NCI-H1417 treated with DMSO at 0.1 percent for 48 hours (cell line): ENCODE measurements at regions not wholly inside any gene's neighbourhood (a gene's known extent, or its start where the extent isn't known, plus 50 kb on each side); places are given as distances from the start of the nearest gene placed in this dataset.

Source experiments
- DNase-seq: peaks from one replicate; lab custom pipeline; 2025; lab: John Stamatoyannopoulos, UW

DNA sequence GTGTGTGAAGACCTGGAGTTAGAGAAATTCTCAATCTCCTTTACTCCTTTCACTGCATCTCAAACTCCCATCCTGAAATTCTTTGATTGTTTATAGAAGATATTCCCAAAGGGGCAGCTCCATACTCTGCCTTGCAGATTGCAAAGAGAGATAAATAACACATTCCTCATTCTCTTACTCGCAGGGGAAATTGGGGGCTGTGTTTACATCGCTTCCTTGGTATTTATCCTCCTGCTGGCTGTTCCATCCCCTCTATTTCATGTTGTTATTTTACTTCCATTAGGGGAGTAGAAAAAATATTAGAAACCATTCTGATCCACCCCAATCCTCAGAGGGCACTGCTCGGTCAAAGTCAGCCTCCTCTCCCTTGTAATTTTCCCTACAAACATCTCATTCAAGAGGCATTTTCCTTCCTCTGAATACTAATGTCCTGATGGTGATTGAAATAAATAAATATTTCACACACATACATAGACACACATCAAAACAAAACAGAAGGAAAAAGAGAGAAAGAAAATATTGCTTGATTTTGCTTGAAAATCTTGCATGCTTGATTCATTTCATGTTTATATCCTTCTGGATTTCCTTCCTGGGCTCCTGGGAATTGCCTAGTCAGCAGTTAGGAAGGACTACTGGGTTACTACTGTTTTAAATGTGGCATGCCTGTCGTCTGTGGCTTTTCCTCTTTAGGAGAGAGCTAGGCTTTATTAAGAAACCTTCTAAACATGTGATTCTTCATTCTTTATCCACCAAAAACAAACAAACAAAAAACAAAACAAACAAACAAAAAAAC, 420.1 kb upstream of the PAPPA start:
- no peak for DNase-seq

GRCh38 chr9:115739096-115739875, 414.3 kb upstream of the PAPPA start:
- DNase-seq: no peak

GRCh38 chr9:115740986-115741385, 412.6 kb upstream of the PAPPA start:
- no peak for DNase-seq

DNA sequence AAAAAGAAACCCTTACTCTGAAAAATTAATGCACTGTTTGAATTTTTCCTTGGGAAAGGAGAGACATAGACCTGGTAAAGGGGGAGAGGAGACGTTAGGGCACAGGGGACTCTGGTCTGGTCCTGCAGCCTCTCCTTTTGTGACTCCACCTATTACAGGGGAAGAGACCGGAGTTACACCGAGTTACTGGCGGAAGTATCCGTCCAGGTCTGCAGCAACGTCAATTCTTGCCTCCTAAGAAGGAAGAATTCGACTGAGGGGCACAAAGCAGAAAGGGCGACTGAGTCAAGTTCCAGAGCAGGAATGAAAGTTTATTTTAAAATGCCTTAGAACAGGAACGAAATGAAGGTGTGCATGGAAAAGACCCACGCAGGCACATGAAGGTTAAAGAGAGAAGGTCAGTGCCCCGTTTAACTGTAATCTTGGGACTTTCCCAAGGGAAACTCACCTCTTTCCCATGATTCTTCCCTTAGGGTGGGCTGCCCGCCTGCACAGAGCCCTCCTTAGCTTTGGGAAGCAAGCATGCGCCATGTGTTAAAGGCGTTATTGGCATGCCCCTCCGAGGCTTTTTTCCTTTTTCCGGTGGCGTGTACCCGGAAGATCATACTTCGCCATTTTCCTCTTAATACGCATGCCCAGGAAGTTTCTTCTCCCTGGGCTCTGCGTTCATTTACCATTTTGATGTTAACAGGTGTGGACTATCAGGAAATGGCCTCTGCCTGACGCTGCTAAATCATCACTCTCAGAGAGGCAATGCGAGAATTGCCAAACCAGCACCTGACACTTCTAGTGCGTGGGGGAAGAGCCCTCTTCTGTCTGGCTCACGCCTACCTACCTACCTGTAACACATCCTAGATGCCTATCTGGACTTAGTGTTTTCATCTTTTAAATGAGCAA, 409.6 kb upstream of the PAPPA start:
- no peak for DNase-seq

GRCh38 chr9:115746496-115746895, 407.1 kb upstream of the PAPPA start:
- DNase-seq: no peak

- no peak for DNase-seq
Measured at GRCh38 chr9:115747731-115748130, 405.9 kb upstream of the PAPPA start.

GRCh38 chr9:115756736-115757135, 396.9 kb upstream of the PAPPA start:
- no peak for DNase-seq

DNA sequence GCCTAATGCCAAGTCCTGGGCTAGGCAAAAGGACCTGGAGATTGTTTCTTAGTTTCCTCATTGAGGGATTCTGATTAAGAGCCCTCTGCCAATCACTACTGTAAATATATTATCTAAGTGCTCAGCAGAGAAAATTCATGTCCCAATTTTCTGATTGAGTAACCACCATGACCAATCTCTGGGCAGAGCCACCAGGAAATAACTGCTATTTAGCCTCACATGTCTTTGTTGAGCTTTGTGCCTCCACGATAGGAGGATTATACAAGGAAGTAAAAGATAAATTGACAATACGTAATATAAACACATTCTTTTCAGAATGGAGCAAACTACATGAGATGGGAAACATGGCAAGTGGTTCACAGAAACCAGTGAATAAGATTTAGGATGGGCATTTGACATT, 396.1 kb upstream of the PAPPA start:
- DNase-seq: no peak

DNA sequence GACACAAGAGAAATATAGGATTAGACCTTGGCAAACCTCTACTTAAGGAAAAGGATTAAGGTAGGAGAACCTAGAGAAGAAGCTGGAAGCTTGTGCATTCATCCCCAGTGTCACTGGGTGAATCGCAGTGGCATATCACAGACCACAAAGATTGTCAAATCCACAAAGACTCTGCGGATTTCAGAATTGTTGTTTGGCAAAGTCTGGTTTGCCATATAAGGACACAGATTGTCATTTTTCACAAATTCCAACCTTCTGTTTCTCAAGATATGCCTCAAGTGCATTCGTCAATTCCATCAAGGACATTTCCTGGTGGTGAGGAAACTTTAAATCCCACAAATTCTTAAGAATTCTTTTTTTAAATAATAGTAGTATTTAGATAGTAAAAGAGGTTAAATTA, 395.1 kb upstream of the PAPPA start:
- no peak for DNase-seq

GRCh38 chr9:115759426-115759825, 394.2 kb upstream of the PAPPA start:
- DNase-seq: no peak

DNA sequence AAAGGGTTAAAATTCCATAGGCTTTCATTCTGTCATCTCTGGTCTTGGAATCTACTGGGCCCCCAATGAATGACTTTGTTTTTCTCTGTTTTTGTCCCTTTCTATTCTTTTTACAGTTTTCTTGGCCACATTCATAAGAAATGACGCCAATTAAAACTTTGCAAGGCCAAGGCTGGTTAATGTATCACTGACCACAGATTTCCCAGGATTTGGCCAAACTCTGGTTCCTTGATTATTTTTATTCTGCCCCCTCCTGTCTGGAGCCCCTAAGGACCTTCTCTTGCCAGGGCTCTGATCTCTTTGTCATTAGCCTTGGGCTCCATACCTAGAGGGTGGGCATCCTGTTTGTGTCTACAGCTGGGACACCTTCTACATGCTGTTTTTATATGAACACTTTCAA, 388.9 kb upstream of the PAPPA start:
- DNase-seq: no peak

DNA sequence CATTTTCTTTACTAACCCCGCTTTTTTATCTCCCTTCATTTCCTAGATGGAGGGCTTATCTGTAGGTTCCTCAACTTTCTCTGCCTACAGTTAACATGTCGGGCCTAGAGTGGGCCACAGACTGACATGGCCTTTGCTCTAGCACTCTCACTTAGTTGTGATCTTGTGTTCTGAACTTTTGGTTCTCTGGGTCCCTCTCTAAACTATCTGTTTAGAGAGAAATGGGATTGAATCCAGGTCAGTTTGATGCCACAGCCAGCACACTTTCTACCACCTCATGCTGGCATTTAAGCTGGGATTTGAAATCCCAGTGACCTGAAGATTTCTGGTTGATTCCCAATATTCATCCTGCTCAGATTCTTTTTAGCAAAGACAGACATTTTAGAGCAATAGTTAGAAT, 388.5 kb upstream of the PAPPA start:
- DNase-seq: no peak

DNA sequence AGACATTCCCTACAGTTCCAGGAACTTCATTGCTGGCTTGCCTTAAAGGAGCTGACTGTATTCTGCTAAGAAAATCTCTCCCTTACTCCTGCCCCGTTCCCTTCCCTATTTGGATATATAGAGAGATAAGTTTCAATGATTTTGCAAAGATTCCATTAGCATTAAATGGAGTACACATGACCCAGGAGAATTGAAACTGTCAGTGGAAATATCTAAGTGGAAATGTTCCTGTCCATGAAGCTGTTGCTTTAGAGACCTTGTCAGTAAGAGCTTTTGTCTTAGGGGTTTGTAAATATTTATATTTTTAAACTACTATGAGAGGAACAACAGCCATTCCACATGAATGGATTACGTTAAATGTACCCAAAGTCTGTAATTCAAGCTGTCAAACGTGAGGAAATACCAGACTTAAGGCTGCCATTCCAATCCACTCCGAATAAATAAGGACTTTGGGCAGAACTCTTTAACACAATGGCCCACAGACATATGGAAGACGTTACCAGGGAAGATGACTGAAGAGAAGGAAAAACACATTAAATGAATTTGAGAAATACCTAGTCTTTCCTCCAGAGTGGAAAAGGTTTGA, 387.1 kb upstream of the PAPPA start:
- DNase-seq: no peak

DNA sequence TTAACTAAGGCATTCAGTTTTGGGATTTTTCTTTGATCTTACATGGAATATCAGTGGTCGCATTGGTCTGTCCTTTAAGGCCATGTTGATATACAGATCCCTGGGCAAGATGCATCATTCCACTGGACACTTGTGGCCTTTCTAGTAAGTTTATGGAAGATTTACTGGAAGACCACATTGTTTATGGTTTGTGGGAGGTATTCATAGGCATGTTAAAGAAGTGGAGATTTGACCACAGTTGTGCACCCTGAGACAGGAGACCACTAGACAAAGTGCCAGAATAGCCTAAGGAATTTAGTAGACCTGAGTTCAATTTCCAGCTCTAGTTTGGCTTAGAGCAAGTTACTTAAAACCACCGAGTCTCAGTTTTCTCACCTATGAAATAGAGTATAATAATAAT, 383.1 kb upstream of the PAPPA start:
- no peak for DNase-seq

DNA sequence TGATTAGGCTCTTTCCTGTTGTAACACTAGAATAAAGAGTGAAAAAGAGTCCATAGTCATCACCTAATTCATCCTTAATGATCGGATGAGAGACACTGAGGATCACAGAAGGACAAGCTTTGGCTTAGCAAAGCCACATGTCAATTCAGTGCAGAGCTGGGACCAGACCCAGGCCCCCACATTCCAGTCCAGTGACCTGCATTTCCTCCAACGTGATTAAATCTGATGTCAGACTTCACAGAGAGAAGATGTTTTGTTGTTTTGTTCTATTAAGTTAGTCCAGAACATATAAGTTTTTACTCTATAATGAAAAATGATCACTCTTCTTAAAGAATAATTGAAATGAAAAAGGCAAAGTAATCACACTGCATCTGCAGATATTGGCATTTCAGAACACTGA, 377.9 kb upstream of the PAPPA start:
- DNase-seq: no peak

- DNase-seq: no peak
Measured at GRCh38 chr9:115777610-115778009, 376.0 kb upstream of the PAPPA start.

- no peak for DNase-seq
Measured at GRCh38 chr9:115781070-115781736, 372.4 kb upstream of the PAPPA start.

DNA sequence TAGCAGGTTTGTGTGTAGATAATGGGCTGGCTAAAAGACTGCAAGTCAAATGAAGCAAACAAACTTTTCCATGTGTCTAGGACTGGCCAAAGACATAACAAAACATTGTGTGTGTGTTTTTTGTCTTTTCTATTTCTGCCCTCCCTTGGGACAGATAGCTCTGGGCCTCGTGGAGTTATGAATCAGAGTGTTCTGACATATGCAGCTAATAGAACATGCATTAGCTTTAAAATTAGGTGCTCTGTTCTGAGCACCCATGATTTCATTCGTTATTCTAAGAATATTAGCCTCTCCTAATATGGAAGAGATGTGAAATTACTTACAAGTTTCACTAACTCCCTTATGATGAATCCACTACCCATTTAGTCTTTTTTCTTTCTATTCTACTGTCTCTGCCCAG, 367.3 kb upstream of the PAPPA start:
- no peak for DNase-seq

- no peak for DNase-seq
Measured at GRCh38 chr9:115790520-115790919, 363.1 kb upstream of the PAPPA start.

DNA sequence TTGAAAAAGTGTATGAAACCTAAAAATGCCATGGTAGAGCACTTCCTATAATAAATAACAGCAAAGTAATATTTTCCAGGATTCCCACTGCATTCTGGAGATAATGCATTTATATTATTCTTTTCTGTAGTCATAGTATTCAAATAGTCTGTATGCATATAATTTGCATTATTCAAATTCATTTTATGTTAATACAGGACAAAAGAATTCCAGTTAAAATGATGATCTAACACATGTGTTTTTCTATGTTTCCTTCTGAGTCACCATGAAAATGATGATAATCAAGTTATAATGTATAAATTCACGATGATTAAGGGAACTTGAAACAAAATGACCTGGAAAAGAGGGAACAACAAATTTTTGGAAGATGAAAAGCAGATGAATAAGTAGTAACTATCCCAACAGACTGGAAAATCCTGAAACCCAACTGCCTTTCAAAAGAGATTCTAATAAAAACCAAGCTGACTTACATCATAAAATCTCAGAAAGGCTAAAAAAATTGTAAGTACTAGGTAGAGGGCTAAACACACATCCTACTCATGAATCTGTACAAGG, 358.6 kb upstream of the PAPPA start:
- DNase-seq: no peak

DNA sequence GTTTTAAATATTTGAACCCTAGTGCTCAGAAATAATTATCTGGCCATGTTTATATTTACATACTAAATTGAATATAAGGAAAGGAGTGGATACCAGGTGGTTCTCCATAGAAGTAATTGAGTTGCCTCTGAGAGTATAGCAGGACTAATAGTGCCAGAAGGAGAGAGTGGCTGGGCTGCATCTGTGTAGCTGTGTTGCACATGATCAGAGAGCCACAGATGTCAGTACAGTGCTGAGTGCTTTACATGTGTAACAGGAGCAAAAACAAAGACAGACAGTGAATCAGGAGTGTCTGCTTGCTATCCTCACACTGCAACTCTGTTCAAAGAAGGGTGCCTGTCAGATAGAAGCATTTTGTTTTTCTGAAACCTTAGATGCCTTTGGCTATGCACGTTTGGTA, 353.9 kb upstream of the PAPPA start:
- no peak for DNase-seq
